Osteoblast (primary cell): ENCODE measurements at regions not wholly inside any gene's neighbourhood (a gene's known extent, or its start where the extent isn't known, plus 50 kb on each side); places are given as distances from the start of the nearest gene placed in this dataset.

Experiments used
- DNase-seq: peaks from one replicate; pipeline ENCODE4 v3.0.0; 2011; ENCODE audit warnings: low spot score, mixed read lengths; ENCODE audit not compliant: insufficient read length; ENCODE audit errors: missing footprints
- H2AFZ ChIP-seq: 2 replicates; pipeline ENCODE4 v1.6.0; 2011; ENCODE audit warnings: mild to moderate bottlenecking, low read length
- H3K27ac ChIP-seq: 2 replicates; pipeline ENCODE4 v1.5.1; 2011; ENCODE audit warnings: mild to moderate bottlenecking, low read depth, low read length, moderate library complexity
- H3K27me3 ChIP-seq: 2 replicates; pipeline ENCODE4 v1.6.0; 2012; ENCODE audit warnings: mild to moderate bottlenecking, control low read depth, inconsistent platforms, low read length, moderate library complexity; ENCODE audit not compliant: insufficient read depth
- H3K36me3 ChIP-seq: 2 replicates; pipeline ENCODE4 v1.5.1; 2011; ENCODE audit warnings: mild to moderate bottlenecking, low read length, control low read depth, moderate library complexity; ENCODE audit not compliant: insufficient read depth
- H3K4me1 ChIP-seq: 2 replicates; pipeline ENCODE4 v1.5.1; 2011; ENCODE audit warnings: mild to moderate bottlenecking, low read length, control low read depth, moderate library complexity; ENCODE audit not compliant: insufficient read depth
- H3K4me2 ChIP-seq: 2 replicates; pipeline ENCODE4 v1.6.0; 2011; ENCODE audit warnings: mild to moderate bottlenecking, low read length; ENCODE audit not compliant: insufficient read depth
- H3K4me3 ChIP-seq: fragments of 200-600 bp; sonication (generic); 3 replicates; pipeline ENCODE4 v1.5.1; 2012; ENCODE audit warnings: mild to moderate bottlenecking, low read length, inconsistent platforms; ENCODE audit not compliant: insufficient read depth
- H3K79me2 ChIP-seq: 2 replicates; pipeline ENCODE4 v1.6.0; 2012; ENCODE audit warnings: mild to moderate bottlenecking, low read length, control low read depth, inconsistent platforms; ENCODE audit not compliant: insufficient read depth
- H3K9me3 ChIP-seq: 2 replicates; pipeline ENCODE4 v1.5.1; 2011; ENCODE audit warnings: low read depth, low read length, control low read depth
- H4K20me1 ChIP-seq: 2 replicates; pipeline ENCODE4 v1.6.0; 2012; ENCODE audit warnings: mild to moderate bottlenecking, low read length, control low read depth; ENCODE audit not compliant: insufficient read depth
- TF ChIP-seq, protein P1 (sequence below): IDR thresholded peaks from 2 replicates; pipeline ENCODE4 v1.5.1; 2011; ENCODE audit warnings: mild to moderate bottlenecking, low read depth, low read length, moderate library complexity; ENCODE audit errors: extremely low read depth

DNA sequence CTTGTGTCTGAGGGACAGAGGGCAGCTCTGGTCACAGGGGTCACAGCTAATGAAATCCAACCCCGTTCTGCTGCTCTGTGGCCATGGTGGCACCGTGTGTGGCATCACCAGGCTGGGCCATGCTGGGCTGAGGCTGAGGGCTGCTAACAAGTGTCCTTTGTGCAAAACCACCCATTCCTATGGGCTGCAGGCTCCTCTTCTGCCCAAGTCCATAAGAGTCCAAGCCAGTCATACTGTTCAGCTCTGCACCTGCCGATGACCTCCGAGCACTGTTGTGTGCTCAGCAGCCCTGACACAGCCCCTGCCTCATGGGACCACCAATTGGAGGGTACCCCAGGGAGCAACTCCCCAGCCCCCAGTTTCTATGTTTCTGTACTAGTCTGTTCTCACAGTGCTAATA lies 133.1 kb downstream of the WDR11 start:
- Histone ChIP-seq H3K36me3 (no peaks in the 10 kb centered on the region), H3K27me3 (peaks cover 3% of the 10 kb centered on the region), H3K4me2 (no peak overlapping the region), H3K79me2 (no peaks in the 10 kb centered on the region), H3K27ac (no peak overlapping the region), H3K4me1 (no peaks in the 10 kb centered on the region), H2AFZ (no peak overlapping the region), H3K9me3 (no peaks in the 10 kb centered on the region), H4K20me1 (no peaks in the 10 kb centered on the region), H3K4me3 (no peak overlapping the region)
- peak; percentile 30 for DNase-seq
- TF ChIP-seq, protein P1, sequence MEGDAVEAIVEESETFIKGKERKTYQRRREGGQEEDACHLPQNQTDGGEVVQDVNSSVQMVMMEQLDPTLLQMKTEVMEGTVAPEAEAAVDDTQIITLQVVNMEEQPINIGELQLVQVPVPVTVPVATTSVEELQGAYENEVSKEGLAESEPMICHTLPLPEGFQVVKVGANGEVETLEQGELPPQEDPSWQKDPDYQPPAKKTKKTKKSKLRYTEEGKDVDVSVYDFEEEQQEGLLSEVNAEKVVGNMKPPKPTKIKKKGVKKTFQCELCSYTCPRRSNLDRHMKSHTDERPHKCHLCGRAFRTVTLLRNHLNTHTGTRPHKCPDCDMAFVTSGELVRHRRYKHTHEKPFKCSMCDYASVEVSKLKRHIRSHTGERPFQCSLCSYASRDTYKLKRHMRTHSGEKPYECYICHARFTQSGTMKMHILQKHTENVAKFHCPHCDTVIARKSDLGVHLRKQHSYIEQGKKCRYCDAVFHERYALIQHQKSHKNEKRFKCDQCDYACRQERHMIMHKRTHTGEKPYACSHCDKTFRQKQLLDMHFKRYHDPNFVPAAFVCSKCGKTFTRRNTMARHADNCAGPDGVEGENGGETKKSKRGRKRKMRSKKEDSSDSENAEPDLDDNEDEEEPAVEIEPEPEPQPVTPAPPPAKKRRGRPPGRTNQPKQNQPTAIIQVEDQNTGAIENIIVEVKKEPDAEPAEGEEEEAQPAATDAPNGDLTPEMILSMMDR: no peak

DNA sequence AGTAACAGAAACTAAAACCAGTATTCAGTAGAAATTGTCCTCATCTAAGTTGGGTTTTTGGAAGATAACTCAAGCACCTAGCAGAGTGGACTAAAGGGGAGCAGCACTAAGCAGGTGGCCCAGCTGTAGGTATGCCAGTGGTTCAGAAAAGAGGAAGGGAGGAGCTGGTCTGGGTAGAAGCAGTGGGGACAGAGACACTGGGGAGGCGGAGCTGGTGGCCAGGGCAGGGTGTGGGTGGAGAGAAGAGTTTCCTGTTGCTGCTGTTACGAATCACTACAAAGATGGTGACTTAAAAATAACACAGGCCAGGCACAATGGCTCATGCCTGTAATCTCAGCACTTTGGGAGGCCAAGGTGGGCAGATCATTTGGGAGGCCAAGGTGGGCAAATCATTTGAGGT lies 136.2 kb downstream of the WDR11 start:
- Histone ChIP-seq H3K27me3 (no peaks in the 10 kb centered on the region), H3K9me3 (no peaks in the 10 kb centered on the region), H4K20me1 (no peaks in the 10 kb centered on the region), H3K4me2 (no peak overlapping the region), H2AFZ (no peak overlapping the region), H3K36me3 (no peaks in the 10 kb centered on the region), H3K4me3 (no peak overlapping the region), H3K79me2 (no peaks in the 10 kb centered on the region), H3K4me1 (no peaks in the 10 kb centered on the region), H3K27ac (no peak overlapping the region)
- TF ChIP-seq, protein P1: no peak
- no peak for DNase-seq

- no peak overlapping the region for H3K4me3 ChIP-seq
- TF ChIP-seq, protein P1: no peak
Measured at GRCh38 chr10:120988751-120989150, 137.6 kb downstream of the WDR11 start.

DNA sequence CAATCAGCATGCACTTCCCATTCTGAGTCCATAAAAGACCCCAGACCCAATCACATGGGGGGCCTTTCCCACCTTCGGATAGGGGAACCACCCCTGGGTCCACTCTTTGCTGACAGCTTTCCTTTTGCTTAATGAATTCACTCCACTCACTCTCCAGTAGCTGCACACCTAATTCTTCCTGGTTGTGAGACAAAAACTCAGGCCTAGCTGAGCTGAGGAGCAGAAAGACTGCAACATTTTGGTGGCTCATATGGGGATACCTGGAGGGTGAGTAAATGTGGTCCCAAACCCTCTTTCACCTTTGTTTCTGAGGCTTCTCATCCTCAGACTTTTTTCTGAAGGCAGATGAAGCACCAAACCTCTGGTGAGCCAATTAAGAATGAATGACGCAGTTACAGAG lies 138.1 kb downstream of the WDR11 start:
- H2AFZ ChIP-seq: no peak overlapping the region
- no peak for DNase-seq
- TF ChIP-seq, protein P1: no peak
- H3K79me2 ChIP-seq: no peaks in the 10 kb centered on the region
- H3K4me1 ChIP-seq: no peaks in the 10 kb centered on the region
- no peaks in the 10 kb centered on the region for H3K9me3 ChIP-seq
- no peak overlapping the region for H3K27ac ChIP-seq
- no peaks in the 10 kb centered on the region for H3K36me3 ChIP-seq
- no peak overlapping the region for H3K4me2 ChIP-seq
- no peak overlapping the region for H3K4me3 ChIP-seq
- no peaks in the 10 kb centered on the region for H4K20me1 ChIP-seq
- H3K27me3 ChIP-seq: no peaks in the 10 kb centered on the region

More at GRCh38 chr10:120988751-120989150, 137.6 kb downstream of the WDR11 start:
- no peaks in the 10 kb centered on the region for H4K20me1 ChIP-seq
- H2AFZ ChIP-seq: no peak overlapping the region
- H3K4me1 ChIP-seq: no peaks in the 10 kb centered on the region
- no peak overlapping the region for H3K4me2 ChIP-seq
- no peak for DNase-seq
- H3K27me3 ChIP-seq: no peaks in the 10 kb centered on the region
- no peak overlapping the region for H3K27ac ChIP-seq
- no peaks in the 10 kb centered on the region for H3K79me2 ChIP-seq
- H3K9me3 ChIP-seq: no peaks in the 10 kb centered on the region
- H3K36me3 ChIP-seq: no peaks in the 10 kb centered on the region
